Mesenchymal stem cell (in vitro differentiated cells and primary cell): ENCODE measurements at regions not wholly inside any gene's neighbourhood (a gene's known extent, or its start where the extent isn't known, plus 50 kb on each side); places are given as distances from the start of the nearest gene placed in this dataset.

Source experiments
- DNase-seq: peaks from one replicate; pipeline ENCODE4 v3.0.0-alpha.2; 2013
- H2AFZ ChIP-seq: one replicate; pipeline ENCODE4 v1.6.1; 2013; ENCODE audit warnings: low read depth, mild to moderate bottlenecking, control low read depth, inconsistent platforms, low read length, moderate library complexity
- H2AK5ac ChIP-seq: 2 replicates; pipeline ENCODE4 v1.6.1; 2013; ENCODE audit warnings: low read length, moderate library complexity, mild to moderate bottlenecking, inconsistent platforms; ENCODE audit not compliant: severe bottlenecking
- H2BK120ac ChIP-seq: one replicate; pipeline ENCODE4 v1.6.1; 2013; ENCODE audit warnings: low read depth, mild to moderate bottlenecking, inconsistent platforms, low read length, moderate library complexity
- H2BK12ac ChIP-seq, 2 experiments: one replicate each; pipeline ENCODE4 v1.6.1; 2013; ENCODE audit warnings: inconsistent platforms in 2 of 2, low read length in 2 of 2, mild to moderate bottlenecking in 2 of 2, moderate library complexity in 2 of 2, control low read depth in 1 of 2
- H2BK15ac ChIP-seq: one replicate; pipeline ENCODE4 v1.6.1; 2013; ENCODE audit warnings: mild to moderate bottlenecking, low read depth, inconsistent platforms; ENCODE audit not compliant: poor library complexity, severe bottlenecking
- H2BK5ac ChIP-seq: 2 replicates; pipeline ENCODE4 v1.6.1; 2013; ENCODE audit warnings: low read depth, mild to moderate bottlenecking, low read length, control low read depth, inconsistent platforms; ENCODE audit not compliant: poor library complexity, severe bottlenecking
- H3K14ac ChIP-seq, 2 experiments: one replicate each; pipeline ENCODE4 v1.6.1; 2013; ENCODE audit warnings: inconsistent platforms in 2 of 2, low read length in 2 of 2, control low read depth in 1 of 2, mild to moderate bottlenecking in 1 of 2, moderate library complexity in 1 of 2
- H3K18ac ChIP-seq, 2 experiments: one replicate each; pipeline ENCODE4 v1.6.1; 2013; ENCODE audit warnings: inconsistent platforms in 2 of 2, low read length in 2 of 2, control low read depth in 1 of 2, low read depth in 1 of 2, mild to moderate bottlenecking in 1 of 2
- H3K23ac ChIP-seq, 2 experiments: one replicate each; pipeline ENCODE4 v1.6.1; 2013; ENCODE audit warnings: inconsistent platforms in 2 of 2, low read length in 2 of 2, mild to moderate bottlenecking in 2 of 2, moderate library complexity in 2 of 2, control low read depth in 1 of 2
- H3K27ac ChIP-seq: 2 replicates; pipeline ENCODE4 v1.5.1; 2013; ENCODE audit warnings: mild to moderate bottlenecking, moderate library complexity, low read length, control low read depth, inconsistent platforms; ENCODE audit not compliant: poor library complexity, severe bottlenecking
- H3K27me3 ChIP-seq, 2 experiments: 2 replicates each; pipeline versions ENCODE4 v1.6.1 to v1.7.0; 2013; ENCODE audit warnings: low read length in 2 of 2, mild to moderate bottlenecking in 2 of 2, moderate library complexity in 2 of 2, control low read depth in 1 of 2, inconsistent platforms in 1 of 2; ENCODE audit not compliant: control insufficient read depth in 1 of 2, insufficient read depth in 1 of 2
- H3K36me3 ChIP-seq, 2 experiments: 2 replicates each; pipeline versions ENCODE4 v1.6.1 to v1.7.0; 2013; ENCODE audit warnings: low read length in 2 of 2, control low read depth in 1 of 2, inconsistent platforms in 1 of 2, low read depth in 1 of 2, mild to moderate bottlenecking in 1 of 2; ENCODE audit not compliant: insufficient read depth in 2 of 2, control insufficient read depth in 1 of 2
- H3K4ac ChIP-seq, 2 experiments: one replicate each; pipeline ENCODE4 v1.6.1; 2013; ENCODE audit warnings: inconsistent platforms in 2 of 2, low read length in 2 of 2, mild to moderate bottlenecking in 2 of 2, moderate library complexity in 2 of 2, control low read depth in 1 of 2, low read depth in 1 of 2
- H3K4me1 ChIP-seq: 2 replicates; pipeline ENCODE4 v1.6.1; 2013; ENCODE audit warnings: low read depth, low read length, control low read depth; ENCODE audit not compliant: control insufficient read depth, insufficient read depth
- H3K4me2 ChIP-seq: 2 replicates; pipeline ENCODE4 v1.6.1; 2013; ENCODE audit warnings: low read length, mild to moderate bottlenecking, inconsistent platforms; ENCODE audit not compliant: poor library complexity, severe bottlenecking
- H3K4me3 ChIP-seq, 2 experiments: 2 replicates each; pipeline versions ENCODE4 v1.5.1 to v1.7.0; 2013; ENCODE audit warnings: low read length in 2 of 2, mild to moderate bottlenecking in 2 of 2, control low read depth in 1 of 2, low read depth in 1 of 2; ENCODE audit not compliant: insufficient read depth in 1 of 2
- H3K79me1 ChIP-seq: replicated peaks from 2 replicates; pipeline ENCODE4 v1.6.1; 2013; ENCODE audit warnings: mild to moderate bottlenecking, control low read depth, low read length, inconsistent platforms; ENCODE audit not compliant: poor library complexity, severe bottlenecking
- H3K9ac ChIP-seq: 2 replicates; pipeline ENCODE4 v1.7.0; 2013; ENCODE audit warnings: mild to moderate bottlenecking, low read length, moderate library complexity
- H3K9me3 ChIP-seq: 2 replicates; pipeline ENCODE4 v1.7.0; 2013; ENCODE audit warnings: mild to moderate bottlenecking, low read length; ENCODE audit not compliant: control insufficient read depth
- H4K8ac ChIP-seq: one replicate; pipeline ENCODE4 v1.6.1; 2013; ENCODE audit warnings: inconsistent platforms, mild to moderate bottlenecking, low read length, moderate library complexity
- H4K91ac ChIP-seq: one replicate; pipeline ENCODE4 v1.6.1; 2013; ENCODE audit warnings: mild to moderate bottlenecking, low read length, inconsistent platforms
- WGBS: methylation state at CpG from one replicate; pipeline ENCODE4 v1.1.7; 2013; ENCODE audit warnings: mixed read lengths; 5-methylcytosine and 5-hydroxymethylcytosine counted together

DNA sequence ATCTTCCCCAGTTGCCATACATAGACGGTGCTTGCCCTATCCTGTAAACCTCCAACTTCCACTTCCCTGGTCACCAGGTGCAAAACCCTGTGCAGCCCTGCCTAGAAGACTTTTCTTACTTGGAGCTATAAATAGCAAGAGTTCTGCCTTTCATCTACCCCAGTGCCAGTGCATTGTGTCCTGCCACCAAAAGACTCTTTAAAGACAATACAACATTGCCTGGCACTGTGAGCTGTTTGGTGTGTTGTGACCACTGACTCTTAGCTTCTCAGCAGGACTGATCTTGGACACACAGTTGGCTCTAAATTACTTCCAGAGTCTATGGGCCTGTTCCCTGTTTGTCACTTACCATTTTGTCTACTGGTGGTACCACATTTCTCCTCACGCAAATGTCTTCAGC lies 608.1 kb downstream of the CDH9 start:
- no peaks in the 10 kb centered on the region for H3K36me3 ChIP-seq
- H3K4ac ChIP-seq, result no peak overlapping the region
- H3K27ac ChIP-seq, result no peak overlapping the region
- no peaks in the 10 kb centered on the region for H3K27me3 ChIP-seq
- no peak overlapping the region for H4K91ac ChIP-seq
- H2BK5ac ChIP-seq, result no peak overlapping the region
- no peak overlapping the region for H3K9ac ChIP-seq
- no peak overlapping the region for H4K8ac ChIP-seq
- H3K4me3 ChIP-seq, result no peak overlapping the region
- H3K23ac ChIP-seq, result no peak overlapping the region
- H2BK12ac ChIP-seq, result no peak overlapping the region
- H3K9me3 ChIP-seq, result no peaks in the 10 kb centered on the region
- no peak overlapping the region for H2AFZ ChIP-seq
- H2BK120ac ChIP-seq, result no peak overlapping the region
- no peak overlapping the region for H2AK5ac ChIP-seq
- no peak overlapping the region for H2BK15ac ChIP-seq
- no peak for DNase-seq
- H3K14ac ChIP-seq, result no peak overlapping the region
- no peak overlapping the region for H3K4me2 ChIP-seq
- 83% methylated on average over 1 of the region's 2 CpGs for WGBS
- H3K18ac ChIP-seq, result no peak overlapping the region
- H3K4me1 ChIP-seq, result no peaks in the 10 kb centered on the region
- no peaks in the 10 kb centered on the region for H3K79me1 ChIP-seq

DNA sequence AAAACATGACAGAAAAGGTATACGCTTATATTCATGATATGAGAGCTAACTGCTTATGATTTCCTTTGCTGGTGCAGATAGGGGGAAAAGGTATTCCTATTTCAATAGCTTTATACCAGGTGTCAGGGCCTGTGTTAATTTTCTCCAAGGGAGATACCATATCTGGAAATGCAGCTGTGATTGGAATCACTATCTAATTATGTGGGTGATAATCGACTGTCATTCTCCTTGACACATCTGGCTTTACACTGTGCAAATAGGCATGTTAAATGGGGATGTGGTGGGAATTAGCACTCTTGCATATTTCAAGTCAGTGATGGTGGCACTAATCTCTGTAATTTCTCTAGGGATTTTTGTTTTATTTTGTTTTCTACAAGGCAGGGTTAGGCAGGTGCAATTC lies 611.1 kb downstream of the CDH9 start:
- no peak overlapping the region for H3K4me2 ChIP-seq
- H3K27me3 ChIP-seq, result no peaks in the 10 kb centered on the region
- H2BK12ac ChIP-seq, result no peak overlapping the region
- H2BK15ac ChIP-seq, result no peak overlapping the region
- H3K9me3 ChIP-seq, result no peaks in the 10 kb centered on the region
- H3K4ac ChIP-seq, result no peak overlapping the region
- H3K9ac ChIP-seq, result no peak overlapping the region
- no peak overlapping the region for H3K4me3 ChIP-seq
- no peak for DNase-seq
- H2AFZ ChIP-seq, result no peak overlapping the region
- no peak overlapping the region for H2BK5ac ChIP-seq
- no peaks in the 10 kb centered on the region for H3K36me3 ChIP-seq
- no peak overlapping the region for H2BK120ac ChIP-seq
- H3K4me1 ChIP-seq, result no peaks in the 10 kb centered on the region
- H3K79me1 ChIP-seq, result no peaks in the 10 kb centered on the region
- H4K91ac ChIP-seq, result no peak overlapping the region
- H3K27ac ChIP-seq, result no peak overlapping the region
- no peak overlapping the region for H2AK5ac ChIP-seq
- H3K18ac ChIP-seq, result no peak overlapping the region
- no peak overlapping the region for H3K14ac ChIP-seq
- H3K23ac ChIP-seq, result no peak overlapping the region
- no peak overlapping the region for H4K8ac ChIP-seq
- 92% methylated on average over 2 of the region's 2 CpGs for WGBS

- no peak for DNase-seq
- Histone ChIP-seq H3K4me3 (no peak overlapping the region), H4K91ac (no peak overlapping the region), H3K18ac (no peak overlapping the region), H2AK5ac (no peak overlapping the region), H3K4me2 (no peak overlapping the region), H3K79me1 (no peaks in the 10 kb centered on the region), H3K27ac (no peak overlapping the region), H4K8ac (no peak overlapping the region), H3K36me3 (no peaks in the 10 kb centered on the region), H3K27me3 (no peaks in the 10 kb centered on the region), H3K9ac (no peak overlapping the region), H3K4me1 (no peaks in the 10 kb centered on the region), H3K4ac (no peak overlapping the region), H2BK15ac (no peak overlapping the region), H3K9me3 (no peaks in the 10 kb centered on the region), H2BK5ac (no peak overlapping the region), H2BK120ac (no peak overlapping the region), H3K14ac (no peak overlapping the region), H2BK12ac (no peak overlapping the region), H2AFZ (no peak overlapping the region), H3K23ac (no peak overlapping the region)
- WGBS, result no CpG with 5 or more reads among the region's 1 CpG
Measured at GRCh38 chr5:26419987-26420386, 618.4 kb downstream of the CDH9 start.

- no peak overlapping the region for H3K23ac ChIP-seq
- no peak overlapping the region for H3K27ac ChIP-seq
- no peaks in the 10 kb centered on the region for H3K27me3 ChIP-seq
- H3K14ac ChIP-seq, result no peak overlapping the region
- no peak overlapping the region for H2AFZ ChIP-seq
- H3K9me3 ChIP-seq, result no peaks in the 10 kb centered on the region
- H3K9ac ChIP-seq, result no peak overlapping the region
- no peak overlapping the region for H3K18ac ChIP-seq
- no peak overlapping the region for H2AK5ac ChIP-seq
- no peak for DNase-seq
- H3K4me1 ChIP-seq, result no peaks in the 10 kb centered on the region
- H4K8ac ChIP-seq, result no peak overlapping the region
- H2BK120ac ChIP-seq, result no peak overlapping the region
- no peak overlapping the region for H2BK12ac ChIP-seq
- no peak overlapping the region for H2BK5ac ChIP-seq
- H4K91ac ChIP-seq, result no peak overlapping the region
- H3K36me3 ChIP-seq, result no peaks in the 10 kb centered on the region
- no peak overlapping the region for H3K4ac ChIP-seq
- no peak overlapping the region for H3K4me2 ChIP-seq
- H3K4me3 ChIP-seq, result no peak overlapping the region
- no peaks in the 10 kb centered on the region for H3K79me1 ChIP-seq
- no peak overlapping the region for H2BK15ac ChIP-seq
- 91% methylated on average over 5 of the region's 5 CpGs for WGBS
Measured at GRCh38 chr5:26416911-26417310, 621.5 kb downstream of the CDH9 start.
